ENCODE measurements at regions not wholly inside any gene's neighbourhood (a gene's known extent, or its start where the extent isn't known, plus 50 kb on each side); places are given as distances from the start of the nearest gene placed in this dataset.

GRCh38 chr1:108050911-108051629 lies 86.1 kb upstream of the VAV3 start:
- TF ChIP-seq CTCF (conservative IDR thresholded peaks at IDR 0.05; ENCODE audit: low read length) (no peak), EZH2phosphoT487 (IDR thresholded peaks at IDR 0.05; ENCODE audit: borderline replicate concordance) (no peak)

All from Loucy (cell line).